Transverse colon (tissue), 4 donors: ENCODE measurements at regions not wholly inside any gene's neighbourhood (a gene's known extent, or its start where the extent isn't known, plus 50 kb on each side); places are given as distances from the start of the nearest gene placed in this dataset.
"Not testable (repeated sequence)": the region's sequence is repeated elsewhere in the genome, so short reads cannot be mapped to it uniquely, and the experiment has no call there.

Experiments
- DNase-seq: peaks from one replicate; pipeline ENCODE4 v3.0.0-alpha.2; 2019
- H3K27ac ChIP-seq, 4 donors: fragments of 200-600 bp; sonication (generic); 2 replicates each; pipeline ENCODE4 v1.5.1; 2016 to 2018; ENCODE audit warnings: inconsistent platforms in 4 of 4
- H3K27me3 ChIP-seq: fragments of 200-600 bp; sonication (generic); 2 replicates; pipeline ENCODE4 v1.5.1; 2017; ENCODE audit warnings: inconsistent platforms
- H3K36me3 ChIP-seq, 4 donors: fragments of 200-600 bp; sonication (generic); 2 replicates each; pipeline ENCODE4 v1.5.1; 2017 to 2019; ENCODE audit warnings: inconsistent platforms in 4 of 4
- H3K4me1 ChIP-seq, 4 donors: fragments of 200-600 bp; sonication (generic); 2 replicates each; pipeline ENCODE4 v1.5.1; 2017 to 2020; ENCODE audit warnings: inconsistent platforms in 4 of 4
- H3K4me3 ChIP-seq, 4 donors: fragments of 200-600 bp; sonication (generic); 1 replicate in 1 of 4; 2 replicates in 3 of 4; pipeline versions ENCODE4 v1.5.1 to v1.6.1; 2017 to 2019; ENCODE audit warnings: inconsistent platforms in 4 of 4
- H3K9me3 ChIP-seq, 2 donors: fragments of 200-600 bp; sonication (generic); 2 replicates each; pipeline ENCODE4 v1.5.1; 2017 to 2019; ENCODE audit warnings: inconsistent platforms in 2 of 2
- WGBS, 2 donors: methylation state at CpG; one replicate each; pipeline ENCODE4 v1.1.5; 2018; ENCODE audit warnings: low coverage in 1 of 2; 5-methylcytosine and 5-hydroxymethylcytosine counted together
- in situ Hi-C, 4 donors: fragments of 200-750 bp; cut with MboI; loops; one replicate each; pipeline versions ENCODE4 v1.15.0 to v1.15.1; 2017; ENCODE audit warnings: low sequenced_read_pairs in 3 of 4, low pct_ligation_motif_present in 1 of 4, low pct_unique_long_range_greater_than_20kb in 1 of 4
- intact Hi-C: fragments of 100-400 bp; cut with DNase I; formaldehyde crosslinking; loops from one replicate; pipeline ENCODE4 v1.15.1; 2023; ENCODE audit warnings: low total_unique reads

- H3K36me3 ChIP-seq, H3K9me3 ChIP-seq, DNase-seq, intact Hi-C loops, H3K4me1 ChIP-seq, H3K27me3 ChIP-seq, H3K4me3 ChIP-seq, H3K27ac ChIP-seq, in situ Hi-C loops: not testable (repeated sequence)
- WGBS, 2 donors: 84% methylated on average over 4 of the region's 4 CpGs; no CpG with 5 or more reads in 1 of the 2 donors
Measured at GRCh38 chr9:41246702-41247101, 57.6 kb upstream of the ZNG1F start.
